GM12878 (cell line): ENCODE measurements at regions not wholly inside any gene's neighbourhood (a gene's known extent, or its start where the extent isn't known, plus 50 kb on each side); places are given as distances from the start of the nearest gene placed in this dataset.

ENCODE experiments used
- ATAC-seq: fragments of 200-7000 bp; cut with Tn5 transposase; 3 replicates; pipeline ENCODE4 v1.9.1; 2020; ENCODE audit warnings: mild to moderate bottlenecking, moderate library complexity
- BruUV-seq: library from RNA; stranded (reverse); fragments of 400-500 nt; replicated peaks from 2 replicates; lab custom pipeline; 2021; lab: Mats Ljungman, UMichigan
- CTCF ChIA-PET: fragments of 300-600 bp; sonication (Branson Sonifier 250); formaldehyde crosslinking; extraction: SDS; loops from one replicate; lab custom pipeline; 2021; ENCODE audit warnings: inconsistent platforms; lab: Yijun Ruan, JAX
- POLR2A ChIA-PET: fragments of 350-600 bp; formaldehyde crosslinking; extraction: SDS; loops from one replicate; lab custom pipeline; 2021; ENCODE audit warnings: inconsistent platforms; lab: Charles Lee
- RAD21 ChIA-PET: fragments of 300-600 bp; sonication (Branson Sonifier 250); formaldehyde crosslinking; loops from one replicate; lab custom pipeline; 2023; ENCODE audit warnings: antibody characterized with exemption; ENCODE audit not compliant: unreplicated experiment; lab: Charles Lee
- SMC1A ChIA-PET: fragments of 300-600 bp; sonication (Branson Sonifier 250); formaldehyde crosslinking; loops from one replicate; lab custom pipeline; 2023; ENCODE audit not compliant: unreplicated experiment, uncharacterized antibody; lab: Charles Lee
- DNase-seq: peaks from one replicate; pipeline ENCODE4 v3.0.0-alpha.2; 2011; ENCODE audit warnings: low read depth, low spot score
- FAIRE-seq: peaks from 3 replicates; lab custom pipeline; 2011; peaks lifted over from hg19 to GRCh38; lab: Jason Lieb, UNC
- H2AFZ ChIP-seq: 2 replicates; pipeline ENCODE4 v1.6.0; 2011; ENCODE audit warnings: low read depth, low read length, control low read depth; ENCODE audit not compliant: control insufficient read depth
- H3K27ac ChIP-seq: 2 replicates; pipeline ENCODE4 v1.5.1; 2011; ENCODE audit warnings: control low read depth; ENCODE audit not compliant: control insufficient read depth, insufficient read depth
- H3K27me3 ChIP-seq, 2 experiments: replicated peaks in 1 of 2; 2 replicates each; pipeline versions ENCODE4 v1.6.0 to v1.6.1; 2011; ENCODE audit warnings: low read length in 1 of 2; ENCODE audit not compliant: control insufficient read depth in 2 of 2, insufficient read depth in 2 of 2
- H3K36me3 ChIP-seq, 2 experiments: 2 replicates each; pipeline ENCODE4 v1.5.1; 2011; ENCODE audit warnings: low read length in 1 of 2; ENCODE audit not compliant: control insufficient read depth in 2 of 2, insufficient read depth in 2 of 2
- H3K4me1 ChIP-seq: 2 replicates; pipeline ENCODE4 v1.6.1; 2011; ENCODE audit warnings: mild to moderate bottlenecking, low read length, moderate library complexity, mixed read lengths; ENCODE audit not compliant: control insufficient read depth, insufficient read depth
- H3K4me2 ChIP-seq: 2 replicates; pipeline ENCODE4 v1.6.0; 2011; ENCODE audit warnings: control low read depth; ENCODE audit not compliant: control insufficient read depth, insufficient read depth
- H3K4me3 ChIP-seq: fragments of 200-600 bp; sonication (generic); 2 replicates; pipeline ENCODE4 v1.5.1; 2016
- H3K79me2 ChIP-seq: 2 replicates; pipeline ENCODE4 v1.6.0; 2011; ENCODE audit warnings: low read length; ENCODE audit not compliant: control insufficient read depth, insufficient read depth
- H3K9ac ChIP-seq: 2 replicates; pipeline ENCODE4 v1.8.0; 2011; ENCODE audit warnings: low read length, control low read depth, mixed read lengths; ENCODE audit not compliant: control insufficient read depth, insufficient read depth
- H3K9me3 ChIP-seq: replicated peaks from 3 replicates; pipeline ENCODE4 v1.5.1; 2011; ENCODE audit warnings: mild to moderate bottlenecking, low read length; ENCODE audit not compliant: control insufficient read depth, insufficient read depth
- H4K20me1 ChIP-seq: 2 replicates; pipeline ENCODE4 v1.6.0; 2011; ENCODE audit not compliant: control insufficient read depth, insufficient read depth
- ESRRA ChIP-seq: IDR thresholded peaks from 2 replicates; pipeline ENCODE4 v1.6.1; 2012; ENCODE audit warnings: mild to moderate bottlenecking, low read length, improper control_type of control experiment
- EZH2 ChIP-seq: IDR thresholded peaks from 2 replicates; pipeline ENCODE4 v1.6.1; 2012; ENCODE audit warnings: low read depth, mild to moderate bottlenecking, control low read depth, inconsistent platforms, low read length, borderline replicate concordance; ENCODE audit not compliant: control insufficient read depth
- FOXK2 ChIP-seq: fragments of 450-650 bp; IDR thresholded peaks from 2 replicates; pipeline ENCODE4 v1.6.1; 2017; ENCODE audit warnings: mild to moderate bottlenecking, moderate library complexity
- MEF2B ChIP-seq: fragments of 450-650 bp; IDR thresholded peaks from 2 replicates; pipeline ENCODE4 v1.6.1; 2018; ENCODE audit warnings: mild to moderate bottlenecking, moderate library complexity; ENCODE audit not compliant: partially characterized antibody, poor library complexity, severe bottlenecking
- POU2F2 ChIP-seq: IDR thresholded peaks from 3 replicates; pipeline ENCODE4 v1.6.1; 2011; ENCODE audit warnings: low read depth, mild to moderate bottlenecking, low read length, borderline replicate concordance
- RCOR1 ChIP-seq: conservative IDR thresholded peaks from 2 replicates; pipeline ENCODE4 v1.6.1; 2012; ENCODE audit warnings: low read depth, low read length, improper control_type of control experiment
- SMAD5 ChIP-seq: IDR thresholded peaks from 2 replicates; pipeline ENCODE4 v1.6.1; 2016; ENCODE audit warnings: antibody characterized with exemption, low read depth
- SUPT20H ChIP-seq: IDR thresholded peaks from 2 replicates; pipeline ENCODE4 v1.6.1; 2011; ENCODE audit warnings: low read depth, mild to moderate bottlenecking, low read length, moderate library complexity, borderline replicate concordance; ENCODE audit not compliant: control insufficient read depth
- ZNF592 ChIP-seq: fragments of 450-650 bp; IDR thresholded peaks from 2 replicates; pipeline ENCODE4 v1.6.1; 2017; ENCODE audit warnings: mild to moderate bottlenecking, moderate library complexity
- WGBS: methylation state at CpG from one replicate; pipeline ENCODE4 v1.1.6; 2016; ENCODE audit warnings: low lambda C conversion rate; ENCODE audit not compliant: insufficient replicate concordance, insufficient coverage; ENCODE audit errors: missing lambda C conversion rate; 5-methylcytosine and 5-hydroxymethylcytosine counted together
- in situ Hi-C: fragments of 300-500 bp; cut with MboI; formaldehyde crosslinking; loops from 9 replicates; pipeline ENCODE4 v1.14.3; 2018; ENCODE audit warnings: mixed read lengths
- intact Hi-C: fragments of 100-400 bp; cut with micrococcal nuclease; formaldehyde crosslinking; loops from one replicate; pipeline ENCODE4 v1.14.2; 2022; ENCODE audit not compliant: unreplicated experiment

- H2AFZ ChIP-seq = no peak overlapping the region
- ATAC-seq (no peak), DNase-seq (no peak), FAIRE-seq (no peak)
- intact Hi-C loops = loop anchor here (5.0 to 10.0 kb wide), 2 partner anchors 332 to 404 kb away; no protein-coding TSS in a partner anchor
- POLR2A ChIA-PET = interaction anchor here (1.1 kb wide), 1 partner anchor 17 kb away, joined by 4 read pairs; no protein-coding TSS in a partner anchor
- CTCF ChIA-PET = interaction anchor here (1.0 to 8.1 kb wide), 23 partner anchors 8 to 670 kb away, joined by 3 to 195 read pairs (median 15); partner anchors contain the start of gene ATP11B
- no TSS peak for BruUV-seq
- no peaks in the 10 kb centered on the region for H3K27me3 ChIP-seq
- 89% methylated on average over 3 of the region's 3 CpGs for WGBS
- SMC1A ChIA-PET = interaction anchor here (0.6 to 5.7 kb wide), 27 partner anchors 14 to 672 kb away, joined by 3 to 122 read pairs (median 11); partner anchors contain the start of gene ATP11B
- H3K27ac ChIP-seq = no peak overlapping the region
- H3K79me2 ChIP-seq = no peaks in the 10 kb centered on the region
- no peaks in the 10 kb centered on the region for H4K20me1 ChIP-seq
- H3K4me2 ChIP-seq = no peak overlapping the region
- H3K9ac ChIP-seq = no peak overlapping the region
- no peak overlapping the region for H3K4me3 ChIP-seq
- RAD21 ChIA-PET = interaction anchor here (1.1 to 5.6 kb wide), 18 partner anchors 14 to 670 kb away, joined by 3 to 136 read pairs (median 10); partner anchors contain the start of gene ATP11B
- no peaks in the 10 kb centered on the region for H3K36me3 ChIP-seq
- H3K4me1 ChIP-seq = peaks cover 35% of the 10 kb centered on the region
- H3K9me3 ChIP-seq = no peaks in the 10 kb centered on the region
- no peak for TF ChIP-seq SMAD5
- no peak for TF ChIP-seq RCOR1
- no peak for TF ChIP-seq FOXK2
- TF ChIP-seq ESRRA = no peak
- no peak for TF ChIP-seq POU2F2
- no peak for TF ChIP-seq ZNF592
- no peak for TF ChIP-seq SUPT20H
- no peak for TF ChIP-seq EZH2
- no peak for TF ChIP-seq MEF2B
- in situ Hi-C loops = loop anchor here (5.0 kb wide), 2 partner anchors 124 to 679 kb away; no protein-coding TSS in a partner anchor
Observed at GRCh38 chr3:182713111-182713510, 80.2 kb upstream of the ATP11B start.
